HG02884 (cell line): ENCODE measurements at regions not wholly inside any gene's neighbourhood (a gene's known extent, or its start where the extent isn't known, plus 50 kb on each side); places are given as distances from the start of the nearest gene placed in this dataset.
"Not testable (repeated sequence)": the region's sequence is repeated elsewhere in the genome, so short reads cannot be mapped to it uniquely, and the experiment has no call there.

Experiments
- ATAC-seq: cut with Tn5 transposase; IDR thresholded peaks from one replicate; pipeline ENCODE4 v1.9.1; 2021; ENCODE audit warnings: mild to moderate bottlenecking, moderate library complexity; ENCODE audit not compliant: unreplicated experiment

DNA sequence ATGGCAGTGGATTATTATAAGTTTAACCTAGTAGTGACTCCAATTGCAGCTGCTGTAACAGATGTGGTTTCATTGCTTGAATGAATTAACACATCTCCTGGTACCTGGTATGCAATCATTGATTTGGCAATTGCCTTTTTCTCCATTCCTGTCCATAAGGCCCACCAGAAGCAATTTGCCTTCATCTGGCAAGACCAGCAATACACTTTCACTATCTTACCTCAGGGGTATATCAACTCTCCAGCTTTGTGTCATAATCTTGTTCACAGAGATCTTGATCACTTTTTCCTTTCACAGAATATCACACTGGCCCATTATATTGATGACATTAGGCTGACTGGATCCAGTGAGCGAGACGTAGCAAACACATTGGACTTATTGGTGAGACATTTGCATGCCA, 128.7 kb upstream of the ZC3H12C start:
- no peak for ATAC-seq

DNA sequence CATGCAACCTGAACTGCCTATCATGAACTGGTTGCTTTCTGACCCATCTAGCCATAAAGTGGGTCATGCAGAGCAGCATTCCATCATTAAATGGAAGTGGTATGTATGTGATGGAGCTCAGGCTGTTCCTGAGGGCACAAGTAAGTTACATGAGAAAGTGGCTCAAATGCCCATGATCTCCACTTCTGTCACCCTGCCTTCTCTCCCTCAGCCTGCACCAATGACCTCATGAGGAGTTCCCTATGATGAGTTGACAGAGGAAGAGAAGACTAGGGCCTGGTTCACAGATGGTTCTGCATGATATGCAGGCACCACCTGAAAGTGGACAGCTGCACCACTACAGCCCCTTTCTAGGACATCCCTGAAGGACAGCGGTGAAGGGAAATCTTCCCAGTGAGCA, 127.7 kb upstream of the ZC3H12C start:
- ATAC-seq, result not testable (repeated sequence)

DNA sequence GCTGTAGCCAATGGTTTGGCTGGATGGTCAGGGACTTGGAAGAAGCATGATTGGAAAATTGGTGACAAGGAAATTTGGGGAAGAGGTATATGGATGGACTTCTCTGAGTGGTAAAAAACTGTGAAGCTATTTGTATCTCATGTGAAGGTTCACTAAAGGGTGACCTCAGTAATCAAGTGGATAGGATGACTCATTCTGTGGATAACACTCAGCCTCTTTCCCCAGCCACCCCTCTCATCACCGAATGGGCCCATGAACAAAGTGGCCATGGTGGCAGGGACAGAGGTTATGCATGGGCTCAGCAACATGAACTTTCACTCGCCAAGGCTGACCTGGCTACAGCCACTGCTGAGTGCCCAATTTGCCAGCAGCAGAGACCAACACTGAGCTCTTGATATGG, 127.3 kb upstream of the ZC3H12C start:
- ATAC-seq, result not testable (repeated sequence)

DNA sequence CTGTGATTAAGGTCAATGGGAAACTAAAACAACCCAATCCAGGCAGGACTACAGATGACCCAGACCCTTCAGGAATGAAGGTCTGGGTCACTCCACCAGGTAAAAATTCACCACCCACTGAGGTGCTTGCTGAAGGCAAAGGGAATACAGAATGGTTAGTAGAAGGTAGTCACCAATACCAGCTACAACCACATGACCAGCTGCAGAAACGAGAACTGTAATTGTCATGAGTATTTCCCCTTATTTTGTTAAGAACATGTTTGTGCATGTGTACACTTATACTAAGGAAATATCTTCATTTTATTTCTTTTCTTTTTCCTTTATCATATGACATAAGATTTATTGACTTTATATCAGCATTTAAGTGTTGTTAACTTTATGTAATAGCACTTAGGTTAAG, 126.1 kb upstream of the ZC3H12C start:
- not testable (repeated sequence) for ATAC-seq

DNA sequence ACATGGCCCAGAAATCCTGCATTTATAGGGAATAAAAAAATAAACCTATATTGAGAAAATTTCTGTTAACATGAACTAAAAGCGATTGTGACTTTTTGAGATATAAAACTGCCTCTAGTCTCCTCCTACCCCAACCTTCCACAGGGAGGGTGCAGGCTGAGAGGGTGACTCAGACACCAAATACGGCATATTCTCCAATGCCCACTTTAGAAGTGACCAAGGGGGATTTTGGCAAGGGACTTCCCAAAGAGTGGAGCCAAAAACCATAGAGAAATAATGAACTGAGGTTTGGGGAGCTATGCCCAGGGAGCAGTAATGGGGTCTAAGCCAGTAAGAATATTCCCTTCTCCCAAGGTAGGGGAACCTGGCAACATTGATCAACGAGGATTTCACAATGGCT, 124.9 kb upstream of the ZC3H12C start:
- no peak for ATAC-seq

DNA sequence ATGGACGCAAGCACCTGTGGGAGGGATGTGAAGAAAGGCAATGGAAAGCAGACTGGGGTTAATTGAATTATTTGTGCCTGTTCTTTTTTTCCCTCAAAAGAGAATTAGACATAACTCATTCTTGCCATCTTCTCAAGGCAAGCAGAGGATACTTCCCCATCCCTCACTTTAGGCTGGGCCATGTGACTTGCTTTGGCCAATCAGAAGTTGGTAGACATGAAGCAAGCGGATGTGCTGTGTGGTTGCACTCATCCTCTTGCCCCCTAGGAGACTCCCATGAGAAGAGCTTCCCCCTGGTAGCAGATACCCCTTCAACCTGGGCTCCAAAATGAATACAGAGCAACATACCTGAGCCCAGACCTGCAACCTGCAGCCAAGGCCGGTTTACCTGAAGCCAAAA, 124.4 kb upstream of the ZC3H12C start:
- ATAC-seq, result no peak

DNA sequence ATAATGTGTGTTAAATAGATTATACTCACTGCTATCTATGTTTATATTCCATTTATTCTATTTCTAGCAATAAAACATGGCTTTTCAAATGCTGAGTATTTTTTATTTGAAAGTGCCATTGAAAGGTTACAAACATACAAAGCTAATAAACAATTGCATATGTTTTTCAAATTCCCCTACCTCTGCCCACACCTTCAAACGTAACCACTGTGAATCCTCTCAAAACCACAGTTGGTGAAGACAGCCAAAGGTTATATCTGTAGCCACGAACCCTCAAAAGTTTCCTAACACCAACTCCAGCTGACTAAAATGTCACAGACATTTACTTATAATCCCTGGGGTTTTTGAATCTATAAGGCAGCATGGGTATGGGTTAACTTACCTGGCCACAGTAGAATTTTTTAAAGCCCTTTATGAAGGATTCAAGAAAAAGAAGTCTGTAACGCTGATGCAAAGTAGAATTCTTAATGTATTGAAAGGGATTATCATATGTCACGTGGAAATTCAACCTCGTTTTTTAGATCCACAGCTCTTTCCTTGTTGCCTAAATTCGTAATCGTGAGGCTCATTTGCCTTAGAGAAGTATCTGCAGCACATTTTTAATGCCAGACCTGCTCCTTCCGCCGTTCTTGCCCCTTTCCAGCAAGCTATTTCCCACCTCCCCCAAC, 122.5 kb upstream of the ZC3H12C start:
- peak; percentile 54 for ATAC-seq

DNA sequence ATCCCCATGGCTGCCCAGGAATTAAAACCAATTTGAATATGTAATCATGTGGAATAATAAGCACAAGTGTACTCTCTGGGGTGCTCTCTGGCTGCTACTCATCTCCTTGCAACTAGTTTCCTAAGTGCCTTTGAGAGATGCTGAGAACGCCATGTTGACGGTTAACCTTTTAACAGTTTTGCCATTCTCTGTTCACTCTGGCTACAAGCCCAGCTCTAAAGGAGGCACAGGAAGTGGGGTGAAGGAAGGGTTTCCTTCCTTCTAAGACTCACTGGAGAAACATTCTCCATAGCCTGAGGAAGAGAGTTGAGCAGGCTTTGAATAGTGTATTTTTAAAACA, 122.0 kb upstream of the ZC3H12C start:
- no peak for ATAC-seq

DNA sequence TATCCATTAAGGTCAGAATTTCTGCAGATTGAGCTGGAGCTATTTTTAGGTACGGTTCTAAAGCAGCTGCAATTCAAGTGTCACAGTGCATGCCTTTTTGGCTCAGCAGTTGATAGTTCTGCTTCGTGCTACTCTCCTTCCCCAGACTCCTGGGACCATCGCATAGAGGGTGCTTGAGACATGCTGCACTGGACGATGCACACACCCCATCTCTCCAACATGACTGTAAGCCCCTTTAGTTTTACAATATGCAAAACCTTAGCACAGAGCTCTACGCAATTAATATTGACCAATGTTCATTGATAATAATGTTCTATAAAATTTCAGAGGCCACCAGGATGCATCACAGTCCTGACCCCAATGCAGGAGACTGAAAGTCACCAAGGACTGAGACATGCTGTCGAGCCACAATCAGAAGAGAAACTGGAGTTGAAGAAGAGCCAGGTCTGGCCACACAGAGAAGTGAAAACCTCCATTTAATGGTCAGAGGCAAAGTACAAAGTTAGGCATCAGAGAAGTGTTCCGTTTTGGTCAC, 120.9 kb upstream of the ZC3H12C start:
- peak; percentile 45 for ATAC-seq

DNA sequence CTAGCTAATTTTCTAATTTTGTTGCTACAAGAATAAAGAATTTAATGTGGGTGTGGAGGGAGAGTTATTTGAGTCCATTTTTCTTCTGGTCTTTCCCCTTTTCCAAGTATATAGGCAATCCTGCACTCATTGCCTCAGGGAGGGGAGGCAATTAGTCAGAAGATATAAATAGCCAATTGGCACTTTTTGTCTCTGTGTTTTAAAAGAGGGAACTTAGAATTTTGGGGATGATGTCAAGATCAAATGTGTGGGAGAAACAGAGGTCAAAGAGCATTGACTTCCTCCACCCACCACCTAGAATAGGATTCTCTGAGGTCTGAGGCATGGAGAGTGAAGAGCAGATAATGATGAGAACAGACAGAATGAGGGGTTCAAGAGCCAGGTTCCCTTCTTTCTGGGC, 120.3 kb upstream of the ZC3H12C start:
- ATAC-seq, result no peak

DNA sequence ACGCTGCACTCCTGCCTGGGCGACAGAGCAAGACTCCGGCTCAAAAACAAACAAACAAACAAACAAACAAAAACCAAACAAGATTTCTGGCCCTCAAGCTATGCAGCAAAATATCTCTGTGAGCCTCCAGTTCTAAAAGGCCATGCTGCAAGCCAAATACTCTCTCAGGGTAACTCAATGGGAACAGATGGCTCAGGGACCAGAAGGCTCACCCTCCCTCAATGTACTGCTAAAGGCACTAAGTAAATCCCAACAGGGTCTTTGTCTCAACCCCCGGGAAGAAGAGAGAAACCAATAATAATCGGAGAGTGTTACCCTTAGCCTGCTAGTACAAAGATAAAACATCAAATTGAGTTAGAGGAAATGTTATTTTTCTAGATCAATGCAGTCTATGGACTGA, 119.7 kb upstream of the ZC3H12C start:
- no peak for ATAC-seq

DNA sequence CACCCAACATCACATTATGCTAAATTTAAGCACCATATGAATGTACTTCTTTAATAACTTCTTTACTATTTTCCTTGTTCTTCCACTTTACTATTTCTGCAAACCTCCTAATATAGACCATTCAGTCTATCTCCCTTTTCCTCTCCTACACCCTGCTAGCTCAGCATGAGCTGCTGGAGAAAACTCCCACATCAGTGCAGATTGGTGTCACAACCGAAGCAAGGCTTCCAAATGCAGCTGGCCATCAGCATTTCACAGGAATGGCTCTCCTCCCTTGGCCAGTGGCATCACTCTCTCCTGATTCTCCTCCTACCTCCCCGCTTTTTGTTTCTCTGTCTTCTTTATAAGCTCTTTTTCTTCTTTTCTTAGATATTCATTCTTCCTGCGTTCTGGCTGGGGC, 118.7 kb upstream of the ZC3H12C start:
- ATAC-seq, result no peak

DNA sequence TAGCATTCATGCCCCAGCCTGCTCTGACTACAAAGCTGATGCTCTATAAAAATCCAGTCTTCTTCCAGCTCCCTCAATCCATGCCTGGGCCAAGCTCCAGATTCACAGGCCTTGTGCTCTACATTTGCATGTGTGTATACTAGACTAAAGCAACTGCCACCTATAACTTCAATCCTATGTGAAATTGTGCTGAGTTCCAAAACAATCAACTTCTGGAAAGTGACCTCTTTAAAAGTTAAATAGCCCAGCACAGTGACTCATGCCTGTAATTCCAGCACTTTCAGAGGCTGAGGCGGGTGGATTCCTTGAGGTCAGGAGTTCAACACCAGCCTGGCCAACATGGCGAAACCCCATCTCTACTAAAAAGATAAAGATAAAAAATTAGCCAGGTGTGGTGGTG, 114.3 kb upstream of the ZC3H12C start:
- ATAC-seq, result no peak

DNA sequence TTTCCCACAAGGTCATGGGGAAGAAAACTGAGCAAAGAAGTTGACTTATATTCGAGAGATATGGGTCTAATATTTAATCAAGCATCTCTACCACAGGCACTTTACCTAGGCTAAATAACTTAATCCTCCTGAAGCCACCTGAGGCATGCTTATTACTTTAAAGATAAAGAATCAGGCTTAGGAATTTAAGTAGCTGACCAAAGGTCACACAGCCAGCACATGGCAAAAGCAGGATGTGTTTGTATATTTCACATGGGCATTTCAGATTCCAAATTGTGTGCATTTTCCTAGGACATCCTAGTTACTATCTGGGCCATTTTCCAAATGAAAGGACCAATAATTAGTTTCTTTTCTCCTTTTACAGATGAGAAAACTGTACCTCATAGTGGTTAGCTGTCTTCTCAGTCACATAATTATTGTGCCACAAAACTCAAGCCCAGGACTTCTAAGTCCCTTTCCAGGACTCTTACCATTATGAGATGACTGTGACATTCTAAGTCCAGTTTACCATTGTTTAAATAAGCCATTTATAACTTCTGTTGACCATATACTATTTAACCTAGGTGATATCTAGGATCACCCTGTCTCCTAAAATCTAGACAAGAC, 112.1 kb upstream of the ZC3H12C start:
- ATAC-seq, result no peak

DNA sequence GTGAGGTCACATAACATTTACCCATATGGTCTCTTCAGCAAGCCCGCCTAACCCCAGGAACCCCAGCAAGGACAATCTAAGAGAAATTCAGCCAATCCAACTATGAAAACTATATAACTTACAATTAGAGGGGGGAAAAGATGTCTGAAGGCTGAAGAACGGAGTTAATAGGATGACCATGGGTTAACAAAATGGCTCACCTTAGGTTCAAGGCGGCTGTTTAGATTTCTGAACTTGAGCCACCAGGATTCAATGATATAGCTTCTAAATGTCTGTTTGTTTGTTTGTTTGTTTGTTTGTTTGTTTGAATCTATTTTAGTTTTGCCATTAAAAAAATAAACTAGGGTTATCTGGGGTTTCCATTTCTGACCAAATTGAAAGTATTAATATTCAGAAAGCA, 109.8 kb upstream of the ZC3H12C start:
- ATAC-seq, result no peak

DNA sequence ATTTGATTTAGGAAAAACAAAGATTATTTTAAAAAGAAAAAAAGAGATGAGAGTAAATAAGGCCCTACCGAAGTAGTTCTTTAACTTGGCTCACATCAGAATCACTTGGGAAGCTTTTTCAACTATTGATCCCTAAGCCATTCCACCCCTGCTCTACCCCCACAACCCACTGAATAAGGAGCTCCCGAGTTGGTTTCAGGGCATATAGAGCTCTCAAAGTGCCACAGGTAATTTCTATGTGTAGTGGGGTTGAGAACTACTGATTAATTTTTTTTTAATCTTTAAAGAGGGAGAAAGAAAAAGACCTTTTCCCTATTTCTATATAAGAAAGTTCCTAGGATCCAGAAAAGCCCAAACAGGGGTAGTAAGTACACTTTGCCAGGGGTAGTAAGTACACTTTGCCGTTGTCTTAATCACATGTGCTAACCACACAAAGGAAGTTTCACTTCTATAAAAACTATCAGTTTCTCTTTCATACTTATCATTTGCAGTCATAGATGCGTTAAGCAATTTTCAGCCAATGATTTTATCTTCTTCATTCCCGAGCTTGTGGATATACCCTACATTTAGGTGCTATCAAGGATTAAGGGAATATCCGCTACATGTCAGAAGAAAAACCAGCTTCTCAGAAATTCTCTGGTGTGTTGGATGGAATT, 108.4 kb upstream of the ZC3H12C start:
- peak; percentile 97 for ATAC-seq

DNA sequence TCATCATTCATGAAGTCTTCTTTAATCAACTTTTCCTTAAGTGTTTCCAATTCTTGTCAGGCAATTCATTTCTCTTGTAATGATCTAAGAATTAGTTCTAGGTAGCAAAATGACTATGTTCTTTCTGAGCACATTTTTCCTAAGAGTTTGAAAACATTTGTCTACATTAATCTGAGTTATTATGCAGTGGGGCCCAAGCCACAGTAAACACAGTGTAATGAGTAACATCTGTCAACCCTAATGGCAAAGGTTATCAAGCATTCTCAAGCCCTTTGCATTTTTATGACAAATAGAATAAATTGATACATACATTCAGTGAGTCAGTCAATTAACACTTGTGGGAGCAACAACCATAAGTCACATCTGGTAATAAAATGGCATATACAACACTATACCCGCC, 106.7 kb upstream of the ZC3H12C start:
- no peak for ATAC-seq

DNA sequence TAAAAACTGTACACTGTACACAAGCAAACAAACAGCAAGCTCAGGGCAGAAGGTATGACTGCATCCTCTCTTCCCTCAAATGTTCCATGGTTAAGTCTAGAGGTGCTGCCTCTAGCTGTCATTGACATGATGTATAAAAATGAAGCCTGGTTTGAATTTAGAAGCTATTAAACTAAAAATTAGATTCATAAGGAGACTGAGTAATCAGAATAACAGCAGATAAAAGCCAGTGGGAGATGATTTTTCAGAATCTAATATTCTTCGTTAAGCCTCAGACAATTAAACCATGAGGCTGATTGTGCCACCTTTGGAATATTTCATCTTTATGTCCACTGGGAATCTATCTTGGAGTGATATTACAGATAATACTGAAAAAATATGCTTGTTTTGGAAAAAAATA, 101.4 kb upstream of the ZC3H12C start:
- no peak for ATAC-seq

DNA sequence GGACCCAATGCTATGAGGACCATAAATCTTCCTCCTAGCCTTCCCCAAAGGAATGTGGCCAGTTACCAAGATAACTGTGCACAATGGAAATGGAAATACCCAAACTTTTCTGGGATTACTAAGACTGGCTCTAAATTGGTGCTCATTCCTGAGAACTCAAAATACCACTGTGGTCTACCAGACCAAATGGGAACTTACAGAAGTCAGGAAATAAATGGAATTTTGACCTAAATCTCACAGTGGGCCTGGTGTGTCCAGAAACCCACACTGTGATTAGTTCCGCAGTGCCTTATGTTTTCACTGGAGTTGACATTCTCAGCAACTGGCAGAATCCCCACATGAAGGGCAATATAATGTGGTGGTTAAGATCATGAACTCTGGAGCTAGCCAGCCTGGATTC, 99.4 kb upstream of the ZC3H12C start:
- no peak for ATAC-seq

DNA sequence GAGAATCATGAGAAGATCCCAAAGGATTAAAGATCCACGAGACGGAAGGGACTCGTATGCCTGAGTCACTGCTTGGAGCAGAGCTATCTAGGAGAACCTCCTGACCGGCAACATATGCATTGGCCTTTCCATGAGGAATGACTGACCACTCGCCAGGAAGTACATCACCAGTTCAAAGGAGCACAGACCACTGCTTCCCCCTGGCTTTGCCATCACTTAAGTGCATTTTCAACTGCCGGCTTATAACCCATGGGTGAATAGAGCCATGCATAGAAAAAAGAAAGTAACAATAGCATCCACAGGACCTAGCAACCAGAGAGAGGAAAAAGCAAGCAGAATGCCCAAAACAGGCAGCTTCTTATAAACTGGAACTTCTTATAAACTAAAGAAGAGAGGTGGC, 98.3 kb upstream of the ZC3H12C start:
- ATAC-seq, result no peak

DNA sequence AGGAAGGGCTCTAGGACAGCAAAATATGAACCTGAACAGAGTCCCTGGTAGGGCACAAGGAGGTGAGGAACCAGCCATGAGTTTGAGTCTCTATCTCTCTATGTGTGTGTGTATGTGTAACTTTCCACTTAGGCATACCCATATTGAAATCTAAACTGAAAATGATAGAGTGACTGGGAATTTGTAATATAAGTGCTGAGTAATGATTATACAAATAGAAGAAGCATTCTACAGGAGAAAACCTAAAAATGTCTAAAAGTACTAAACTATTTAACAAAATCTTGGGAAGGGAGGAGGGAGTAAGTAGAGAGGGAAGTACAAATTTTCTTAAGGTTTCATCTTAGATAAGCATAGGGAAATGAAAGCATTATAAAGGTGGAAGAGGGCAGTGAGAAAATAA, 97.1 kb upstream of the ZC3H12C start:
- no peak for ATAC-seq

DNA sequence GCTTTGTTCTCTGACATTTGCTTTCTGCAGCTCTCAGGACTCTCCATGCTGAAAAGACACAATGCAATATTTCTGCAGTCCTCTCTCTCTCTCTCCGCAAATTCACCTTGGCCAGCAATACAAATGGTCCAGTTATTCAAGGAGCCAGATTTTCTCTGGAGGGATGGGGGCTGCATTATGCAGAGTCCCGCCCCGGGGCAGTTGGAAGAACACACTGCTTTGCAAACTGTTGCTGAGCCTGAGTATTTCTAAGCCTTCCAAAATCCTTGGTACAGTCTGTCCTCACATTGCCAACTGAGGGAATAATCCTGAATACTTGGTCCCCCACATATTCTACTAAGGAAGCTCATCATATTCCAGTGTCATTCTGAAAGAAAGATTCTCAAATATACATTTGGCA, 94.3 kb upstream of the ZC3H12C start:
- ATAC-seq, result no peak
